ENCODE measurements at regions not wholly inside any gene's neighbourhood (a gene's known extent, or its start where the extent isn't known, plus 50 kb on each side); places are given as distances from the start of the nearest gene placed in this dataset.

DNA sequence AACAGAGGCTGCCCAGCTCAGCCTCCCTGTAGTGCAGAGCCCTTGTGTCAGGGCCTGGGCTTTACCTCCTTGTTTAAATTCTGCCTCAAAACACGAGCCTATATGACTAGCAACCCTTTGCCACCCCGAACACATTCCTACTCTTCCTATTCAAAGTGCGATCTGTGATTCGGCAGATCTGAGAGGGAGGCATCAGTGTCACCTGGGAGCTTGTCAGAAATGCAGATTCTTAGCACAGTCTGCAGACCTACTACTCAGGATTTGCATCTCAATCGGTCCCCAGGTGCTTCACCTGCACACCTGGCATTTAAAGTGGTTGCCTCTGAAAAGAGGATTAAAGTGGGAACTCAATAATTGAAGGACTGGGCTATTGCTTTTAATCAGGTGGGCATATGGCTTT, 273.2 kb upstream of the TOPAZ1 start:
- TF ChIP-seq, protein P1, sequence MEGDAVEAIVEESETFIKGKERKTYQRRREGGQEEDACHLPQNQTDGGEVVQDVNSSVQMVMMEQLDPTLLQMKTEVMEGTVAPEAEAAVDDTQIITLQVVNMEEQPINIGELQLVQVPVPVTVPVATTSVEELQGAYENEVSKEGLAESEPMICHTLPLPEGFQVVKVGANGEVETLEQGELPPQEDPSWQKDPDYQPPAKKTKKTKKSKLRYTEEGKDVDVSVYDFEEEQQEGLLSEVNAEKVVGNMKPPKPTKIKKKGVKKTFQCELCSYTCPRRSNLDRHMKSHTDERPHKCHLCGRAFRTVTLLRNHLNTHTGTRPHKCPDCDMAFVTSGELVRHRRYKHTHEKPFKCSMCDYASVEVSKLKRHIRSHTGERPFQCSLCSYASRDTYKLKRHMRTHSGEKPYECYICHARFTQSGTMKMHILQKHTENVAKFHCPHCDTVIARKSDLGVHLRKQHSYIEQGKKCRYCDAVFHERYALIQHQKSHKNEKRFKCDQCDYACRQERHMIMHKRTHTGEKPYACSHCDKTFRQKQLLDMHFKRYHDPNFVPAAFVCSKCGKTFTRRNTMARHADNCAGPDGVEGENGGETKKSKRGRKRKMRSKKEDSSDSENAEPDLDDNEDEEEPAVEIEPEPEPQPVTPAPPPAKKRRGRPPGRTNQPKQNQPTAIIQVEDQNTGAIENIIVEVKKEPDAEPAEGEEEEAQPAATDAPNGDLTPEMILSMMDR (IDR thresholded peaks at IDR 0.05), result no peak
- no peak for TF ChIP-seq POLR2A (IDR thresholded peaks at IDR 0.05)
